GM12872 (cell line): ENCODE measurements at regions not wholly inside any gene's neighbourhood (a gene's known extent, or its start where the extent isn't known, plus 50 kb on each side); places are given as distances from the start of the nearest gene placed in this dataset.

Experiments used
- CTCF ChIP-seq: IDR thresholded peaks from 3 replicates; pipeline ENCODE4 v1.5.1; 2011; ENCODE audit warnings: low read depth, mild to moderate bottlenecking, low read length, moderate library complexity; ENCODE audit not compliant: insufficient read depth

GRCh38 chr7:37534893-37535610 is 86.4 kb upstream of the ELMO1 start:
- TF ChIP-seq CTCF, result no peak

- no peak for TF ChIP-seq CTCF
Observed at GRCh38 chr7:37535841-37536240, 87.2 kb upstream of the ELMO1 start.

DNA sequence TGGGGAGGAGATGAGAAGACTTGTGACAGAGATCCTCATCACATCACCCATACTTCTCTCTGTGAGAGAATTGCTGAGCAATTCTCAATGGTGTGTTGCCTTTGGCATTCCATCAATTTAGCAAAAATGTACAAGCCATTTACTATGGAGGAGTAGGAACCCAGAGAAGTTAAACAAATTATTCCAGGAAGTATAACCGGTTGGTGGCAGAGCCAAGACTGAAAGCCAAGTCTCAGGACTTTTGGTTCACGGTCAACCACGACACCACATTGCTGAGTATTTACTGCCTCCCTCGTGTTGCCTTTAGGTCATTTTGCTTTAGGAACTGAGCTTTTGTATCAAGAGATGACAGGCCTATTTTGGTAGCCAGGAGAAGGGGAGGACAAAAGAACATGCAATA is 88.0 kb upstream of the ELMO1 start:
- TF ChIP-seq CTCF, result no peak

DNA sequence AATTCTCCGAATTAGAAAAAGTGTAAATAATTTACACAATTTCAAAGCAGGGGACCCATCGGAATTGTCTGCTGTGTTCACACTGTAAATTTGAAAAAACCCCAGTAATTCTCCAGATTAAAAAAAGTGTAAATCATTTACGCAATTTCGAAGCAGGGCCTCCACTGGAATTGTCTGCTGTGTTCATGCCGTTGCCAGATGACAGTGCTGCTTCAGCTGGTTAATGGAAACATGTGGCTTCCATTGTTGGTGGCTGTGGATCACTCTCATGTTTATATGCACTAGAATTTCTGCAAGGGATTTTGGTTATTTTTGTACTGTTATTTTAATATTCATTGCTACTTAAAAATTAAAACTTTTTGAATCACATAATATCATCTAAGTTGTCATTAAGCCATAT is 88.8 kb upstream of the ELMO1 start:
- no peak for TF ChIP-seq CTCF

- no peak for TF ChIP-seq CTCF
Observed at GRCh38 chr7:37538945-37539344, 90.3 kb upstream of the ELMO1 start.

GRCh38 chr7:37540917-37541316 is 92.3 kb upstream of the ELMO1 start:
- TF ChIP-seq CTCF, result no peak

DNA sequence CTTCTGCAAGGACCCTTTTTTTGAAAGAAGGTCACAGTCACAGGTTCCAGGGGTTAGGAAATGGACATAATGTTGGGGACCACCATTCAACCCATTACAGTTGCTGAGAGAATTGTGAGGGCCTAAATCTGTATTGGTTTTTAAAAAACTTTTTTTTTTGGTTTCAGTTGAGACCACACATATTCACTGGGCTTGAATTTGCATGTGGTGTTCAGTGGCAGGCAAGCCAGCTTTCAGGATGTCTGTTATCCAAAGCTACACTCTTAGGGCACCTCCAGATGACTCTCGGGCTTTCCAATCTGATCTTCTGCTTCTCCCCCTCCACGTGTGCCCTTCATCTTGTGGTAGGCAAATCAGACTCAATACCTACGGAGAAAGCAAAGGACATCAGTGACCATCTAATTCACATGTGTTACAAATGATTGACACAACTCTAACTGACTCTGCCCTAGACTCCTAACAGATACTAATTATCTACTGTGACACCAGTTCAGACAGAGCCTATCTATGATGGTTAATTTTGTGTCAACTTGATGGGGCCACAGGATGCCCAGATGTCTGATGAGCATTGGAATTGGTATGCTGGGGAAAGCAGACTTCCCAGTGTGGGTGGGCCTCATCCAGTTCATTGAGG is 93.3 kb upstream of the ELMO1 start:
- no peak for TF ChIP-seq CTCF
